GM21526 (cell line): ENCODE measurements at regions not wholly inside any gene's neighbourhood (a gene's known extent, or its start where the extent isn't known, plus 50 kb on each side); places are given as distances from the start of the nearest gene placed in this dataset.

Experiments
- ATAC-seq: cut with Tn5 transposase; IDR thresholded peaks from one replicate; pipeline ENCODE4 v1.9.1; 2021; ENCODE audit warnings: moderate library complexity; ENCODE audit not compliant: unreplicated experiment, low FRiP score

DNA sequence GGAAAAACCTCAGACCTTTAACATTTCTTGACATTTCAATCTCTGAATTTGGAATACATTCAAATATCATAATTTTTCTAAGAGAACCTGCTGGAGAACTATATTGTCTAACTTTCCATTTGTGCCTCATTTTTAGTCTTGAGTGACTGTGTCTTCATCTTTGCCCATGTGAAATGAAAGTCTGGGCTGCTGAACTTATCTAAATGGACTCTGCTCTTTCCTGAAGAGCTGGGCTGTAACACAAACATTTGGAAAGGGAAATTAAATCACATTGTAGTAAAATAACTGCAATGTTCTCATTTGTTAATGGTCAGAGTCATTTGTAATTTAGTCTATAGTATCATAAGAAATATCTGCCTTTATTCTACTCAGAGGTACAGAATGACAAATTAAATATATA, 373.1 kb downstream of the LRIG3 start:
- no peak for ATAC-seq

DNA sequence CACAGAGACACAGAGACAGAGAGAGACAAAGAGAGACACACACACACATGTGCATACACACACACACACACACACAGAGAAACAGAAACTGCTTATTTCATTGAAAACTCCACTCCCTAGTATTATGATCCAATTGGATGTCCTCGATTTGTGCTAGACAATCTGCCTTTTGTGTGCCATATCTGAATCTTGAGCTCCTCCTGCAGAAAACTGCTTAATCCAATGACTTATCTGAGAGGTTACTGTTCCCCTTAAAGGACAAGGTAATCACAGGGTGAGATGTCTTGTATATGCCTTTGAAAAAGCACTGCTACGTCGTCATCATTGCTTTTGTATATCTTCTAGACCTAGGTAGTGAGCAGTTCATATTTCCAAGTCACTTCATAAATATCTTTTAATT, 371.5 kb downstream of the LRIG3 start:
- ATAC-seq = no peak

DNA sequence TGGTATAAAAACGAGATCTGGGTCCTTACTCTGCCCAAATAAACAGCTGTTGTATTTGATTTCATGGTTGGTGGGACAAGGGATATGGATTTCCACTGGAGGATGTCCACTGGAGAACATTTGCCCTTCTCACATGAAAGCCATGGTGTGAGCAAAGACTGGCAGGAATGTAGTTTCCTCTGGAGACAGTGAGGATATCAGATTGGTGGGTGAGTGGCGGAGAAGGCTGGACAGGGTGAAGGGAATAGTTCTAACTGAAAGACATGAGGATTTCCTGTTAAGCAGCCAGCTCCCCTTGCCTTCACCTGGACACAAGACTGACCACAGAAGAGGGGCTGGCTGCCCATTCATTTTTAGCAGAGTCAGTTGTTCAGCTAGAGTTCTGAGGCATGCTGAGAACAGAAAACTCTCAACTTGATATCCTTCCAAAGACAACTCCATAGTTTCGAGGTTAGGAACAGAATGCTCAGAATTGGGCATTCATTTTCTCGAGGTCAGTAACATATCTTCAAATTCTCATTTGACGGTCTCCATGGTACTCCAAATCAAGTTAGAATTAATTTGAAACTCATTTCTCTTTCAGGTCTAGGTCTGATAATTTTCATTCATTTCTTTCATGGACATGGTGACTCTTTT, 365.7 kb downstream of the LRIG3 start:
- ATAC-seq = no peak

DNA sequence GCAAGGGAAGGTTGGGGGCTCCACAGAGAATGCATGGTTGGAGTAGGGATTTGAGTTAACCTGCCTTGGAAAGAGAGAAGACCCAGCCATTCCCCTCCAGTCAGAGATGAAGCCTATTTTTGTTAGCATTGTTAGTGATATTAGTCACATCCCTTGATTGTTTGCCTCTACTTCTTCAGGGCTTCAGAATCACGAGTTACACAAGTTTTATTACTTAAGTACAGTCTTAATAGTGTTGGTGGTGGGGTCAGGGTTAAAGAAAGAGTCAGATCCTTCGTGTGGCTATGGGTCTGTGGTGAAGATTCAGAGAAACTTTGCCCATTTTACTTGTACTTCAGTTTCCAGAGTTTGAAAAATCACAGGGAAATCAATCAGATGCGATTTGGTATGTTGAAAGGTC, 363.1 kb downstream of the LRIG3 start:
- ATAC-seq = no peak

DNA sequence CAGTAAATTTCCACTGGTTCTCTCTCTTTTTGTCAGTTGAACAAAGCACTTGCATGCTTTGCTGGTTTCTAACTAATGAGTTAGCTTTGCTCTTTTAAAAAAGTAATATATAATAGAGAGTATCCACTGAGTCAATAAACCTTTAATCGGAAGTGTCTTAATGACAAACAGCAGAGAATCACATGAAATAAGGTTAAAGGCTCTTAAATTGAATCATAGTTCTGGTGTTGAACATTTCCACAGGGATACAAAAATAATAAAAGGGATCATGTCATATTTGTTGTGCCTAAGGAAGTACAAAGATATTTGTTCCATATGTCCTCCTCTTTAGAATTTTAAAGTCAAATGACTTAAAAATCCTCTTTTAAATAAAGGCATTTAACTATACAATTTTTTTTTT, 362.6 kb downstream of the LRIG3 start:
- ATAC-seq = no peak

DNA sequence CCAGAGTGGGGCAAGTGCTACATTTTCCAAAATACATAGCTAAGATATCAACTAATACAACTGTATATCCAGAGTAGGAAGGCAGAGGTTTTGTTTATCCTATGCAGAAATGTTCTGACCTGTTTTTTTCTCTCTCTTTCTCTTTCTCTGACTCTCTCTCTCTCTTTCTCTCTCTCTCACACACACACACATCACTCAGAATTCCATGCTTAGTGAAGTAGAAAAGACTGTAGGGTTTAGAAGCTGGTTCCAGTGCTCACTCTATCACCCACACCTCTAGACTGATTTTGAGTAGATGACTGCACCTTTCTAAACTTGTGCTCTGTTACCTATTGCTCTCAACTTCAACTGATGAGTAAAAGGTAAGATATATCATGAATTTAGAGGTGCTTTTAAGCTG, 356.7 kb downstream of the LRIG3 start:
- ATAC-seq = no peak

DNA sequence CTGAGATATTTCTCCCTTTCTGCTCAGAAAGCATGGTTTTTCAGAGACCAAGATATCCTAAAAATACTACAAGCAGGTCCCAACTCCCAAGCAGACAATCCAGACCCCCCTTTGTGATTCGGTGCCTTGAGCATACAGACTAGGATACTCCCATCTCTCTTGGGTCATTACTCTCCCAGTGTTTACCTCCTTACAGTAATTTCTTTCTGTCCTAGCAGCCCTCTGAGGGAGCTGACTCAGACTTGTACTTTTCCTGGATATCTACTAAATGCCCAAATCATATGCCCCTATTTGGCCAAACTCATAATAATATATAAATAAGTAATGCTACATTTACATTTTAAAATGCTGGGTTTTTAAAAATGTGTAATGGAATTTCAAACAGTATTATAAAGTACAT, 355.6 kb downstream of the LRIG3 start:
- no peak for ATAC-seq

DNA sequence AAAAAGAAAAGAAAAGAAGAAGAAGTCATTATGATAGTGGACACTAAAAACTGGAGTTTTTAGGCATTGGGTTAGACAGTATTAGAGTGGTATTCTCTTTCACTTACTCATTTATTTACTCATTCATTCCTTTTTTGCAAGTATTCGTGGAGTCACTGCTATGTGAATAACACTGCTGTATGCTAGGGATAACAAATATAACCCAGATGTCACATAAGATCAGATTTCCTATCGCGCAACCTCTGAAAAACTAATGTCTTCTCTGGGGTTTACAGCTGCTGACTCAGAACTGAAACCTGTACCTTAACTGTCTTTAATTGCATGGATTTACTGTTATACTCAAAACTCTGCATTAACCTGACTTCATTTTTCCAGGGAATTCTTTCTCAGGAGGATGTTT, 353.7 kb downstream of the LRIG3 start:
- no peak for ATAC-seq

DNA sequence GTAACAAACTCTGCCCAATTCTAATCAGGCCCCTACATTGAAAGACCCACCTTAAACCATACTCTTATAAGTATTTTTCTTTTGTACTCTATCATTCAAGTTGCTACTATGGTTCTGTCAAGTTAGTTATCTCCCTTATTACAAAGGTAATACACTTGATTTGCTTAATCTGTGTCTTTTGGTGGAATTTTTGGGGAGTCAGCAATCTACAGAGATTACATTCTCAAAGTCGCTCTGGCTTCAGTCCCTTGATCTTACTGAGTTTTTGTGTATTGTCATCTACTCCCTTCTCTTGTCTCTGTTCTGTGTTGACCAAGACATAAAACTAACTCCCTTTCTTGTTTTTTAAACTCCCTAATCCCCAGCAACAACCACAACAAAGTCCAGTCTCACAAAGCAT, 353.1 kb downstream of the LRIG3 start:
- no peak for ATAC-seq

DNA sequence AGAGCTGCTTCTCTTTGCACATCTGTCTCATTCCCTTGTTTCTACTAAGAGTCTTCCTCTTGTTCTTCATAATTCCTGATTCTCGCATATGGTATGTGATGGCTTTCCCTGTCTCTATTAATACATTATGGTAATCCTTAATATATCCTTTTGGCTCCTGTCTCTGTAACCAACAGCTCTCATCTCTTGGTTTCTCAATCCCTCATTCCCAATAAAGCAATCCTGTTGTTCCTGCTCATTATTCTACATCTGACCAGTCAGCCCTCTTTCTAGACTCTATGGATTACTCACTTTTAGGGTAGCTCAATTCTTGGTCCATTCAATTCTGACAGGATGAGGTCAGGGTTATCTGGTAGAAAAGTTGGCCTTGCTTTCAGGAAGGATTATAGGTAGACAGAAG, 349.9 kb downstream of the LRIG3 start:
- ATAC-seq = no peak

DNA sequence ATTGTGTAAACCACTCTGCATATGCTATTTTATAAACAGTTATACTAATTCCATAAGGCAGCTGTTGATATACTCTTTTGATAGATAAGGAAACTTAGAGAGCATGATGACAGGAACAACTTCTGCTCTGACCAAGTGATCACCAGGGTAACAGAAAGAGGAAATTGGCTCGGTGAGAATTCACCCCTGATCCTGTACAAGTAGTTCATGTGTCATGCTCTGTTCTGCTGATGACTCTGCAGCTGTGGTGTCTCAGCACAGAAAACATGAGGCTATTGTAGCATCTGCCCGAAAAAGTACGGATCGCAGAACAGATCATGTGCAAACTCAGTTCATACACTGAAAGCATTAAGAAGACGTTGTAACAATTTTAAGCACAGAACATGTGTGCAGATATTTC, 345.0 kb downstream of the LRIG3 start:
- ATAC-seq = no peak

DNA sequence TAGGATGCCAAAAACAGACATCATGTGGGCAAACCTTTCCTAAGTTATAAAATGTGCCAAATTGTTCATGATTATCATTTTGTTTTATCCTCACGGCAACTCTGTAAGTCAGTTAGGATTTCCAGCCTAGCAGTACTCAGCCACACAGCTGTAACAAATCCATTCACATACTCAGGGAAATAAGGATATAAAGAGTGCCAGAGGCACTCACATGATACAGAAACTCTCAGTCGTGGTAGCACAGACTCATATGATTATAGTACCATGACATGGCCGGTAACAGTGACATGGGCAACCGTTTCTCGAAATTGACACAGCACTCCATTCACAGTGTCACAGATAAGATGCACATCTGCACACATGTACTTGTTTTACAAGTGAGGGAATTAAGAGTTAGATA, 344.2 kb downstream of the LRIG3 start:
- no peak for ATAC-seq

DNA sequence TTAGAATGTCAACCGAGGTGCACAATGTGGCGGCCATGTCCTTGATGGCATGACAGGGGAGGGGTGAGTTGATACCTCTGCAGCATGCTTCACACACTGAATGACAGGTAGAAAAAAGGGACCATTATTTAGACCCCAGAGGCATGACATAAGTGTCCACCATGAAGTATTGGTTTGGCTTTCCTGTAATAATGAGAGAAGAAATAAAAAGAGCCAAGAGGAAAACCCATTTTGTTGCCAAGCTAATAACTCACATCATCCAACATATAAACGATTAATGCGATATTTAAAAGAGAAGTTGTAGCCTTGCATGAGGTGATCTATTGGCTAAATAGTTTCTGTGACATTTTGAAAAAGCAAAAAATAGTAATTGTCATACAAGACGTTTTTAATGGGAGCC, 343.4 kb downstream of the LRIG3 start:
- no peak for ATAC-seq

DNA sequence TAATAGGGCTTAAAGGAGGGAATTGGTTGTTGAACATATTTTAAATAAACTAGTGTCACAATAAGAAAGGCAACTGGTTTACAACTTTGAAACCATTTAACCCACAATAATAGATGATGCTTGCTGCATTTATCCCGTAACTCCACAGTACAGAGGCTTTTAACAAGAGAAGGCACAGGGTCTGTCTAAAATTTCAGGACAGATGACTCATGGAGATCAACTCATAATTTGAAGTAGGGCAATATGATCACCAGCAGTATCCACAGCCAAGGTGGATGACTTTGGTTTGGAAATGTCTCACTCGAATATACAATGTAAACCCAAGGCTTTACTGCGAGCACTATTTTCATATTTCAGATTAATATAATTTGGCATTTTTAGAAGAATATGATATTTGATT, 340.2 kb downstream of the LRIG3 start:
- ATAC-seq = no peak

DNA sequence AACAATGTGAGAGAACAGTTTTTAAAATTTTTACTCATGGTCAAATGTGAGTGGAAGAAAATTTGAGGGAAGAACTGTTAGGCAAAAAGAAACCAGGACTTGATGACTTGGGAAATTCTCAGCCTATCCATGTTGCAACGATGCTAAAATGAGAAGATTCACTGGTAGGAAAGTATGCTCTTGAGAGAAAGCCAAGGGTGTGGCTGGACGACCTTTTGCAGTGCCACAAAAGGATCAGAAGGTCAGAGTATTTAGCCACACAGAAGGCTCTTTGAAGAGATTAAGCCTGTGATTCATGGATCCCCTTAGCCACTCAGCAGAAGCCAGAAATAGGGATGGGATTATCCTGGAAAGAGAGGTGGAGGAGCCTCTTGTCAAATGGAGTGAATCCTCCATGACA, 336.8 kb downstream of the LRIG3 start:
- ATAC-seq = no peak

DNA sequence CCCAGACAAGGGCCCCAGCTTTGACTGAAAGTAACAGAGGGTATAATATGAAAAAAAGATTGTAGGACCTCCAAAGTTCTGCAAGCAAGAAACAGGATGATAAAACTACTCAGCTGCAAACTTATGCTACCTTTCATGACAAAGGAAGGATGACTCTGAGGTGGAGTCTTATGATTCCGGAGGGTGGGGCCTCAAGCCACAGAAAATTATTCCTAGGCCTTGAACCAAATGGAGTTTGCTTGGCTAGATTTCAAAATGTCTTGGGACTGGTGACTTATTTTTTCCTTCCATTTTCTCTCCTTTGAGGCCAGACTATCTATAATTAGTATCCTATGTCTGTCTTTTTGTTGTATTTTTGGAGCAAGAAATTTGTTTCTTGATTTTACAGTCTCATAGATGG, 336.4 kb downstream of the LRIG3 start:
- no peak for ATAC-seq

DNA sequence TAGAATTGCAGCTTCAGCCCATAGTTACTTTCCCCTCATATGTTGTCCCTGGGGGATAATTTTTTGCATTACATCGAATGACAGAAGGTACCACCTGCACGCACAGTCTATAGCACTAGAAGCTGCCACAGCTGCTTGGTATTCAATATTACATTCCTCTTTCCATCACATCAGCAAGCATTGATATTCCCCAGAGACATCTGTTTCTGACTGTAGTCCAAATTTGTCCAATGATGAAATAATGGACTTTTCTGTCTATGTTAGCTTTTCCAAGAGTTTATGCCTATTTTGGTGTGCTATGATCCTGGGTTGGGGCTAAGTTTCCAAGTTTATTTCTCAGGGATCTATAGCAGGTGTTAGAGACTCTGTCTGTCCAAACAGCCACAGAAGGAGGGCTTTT, 335.4 kb downstream of the LRIG3 start:
- ATAC-seq = no peak

DNA sequence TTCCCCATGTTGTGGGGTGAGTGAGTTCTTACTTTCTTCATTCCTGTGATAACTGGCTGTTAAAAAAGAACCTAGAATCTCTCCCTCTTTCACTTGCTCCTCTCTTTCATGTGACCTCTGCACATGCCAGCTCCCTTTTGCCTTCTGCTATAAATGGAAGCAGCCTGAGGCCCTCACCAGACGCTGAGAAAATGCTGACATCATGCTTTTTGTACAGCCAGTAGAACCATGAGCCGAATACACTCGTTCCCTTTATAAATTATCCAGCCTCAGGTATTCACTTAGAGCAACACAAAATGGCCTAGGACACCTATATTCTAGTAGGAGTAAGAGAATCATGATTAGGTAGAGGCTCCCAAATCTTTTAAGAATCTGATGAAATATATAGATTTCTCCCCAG, 333.5 kb downstream of the LRIG3 start:
- ATAC-seq = no peak

DNA sequence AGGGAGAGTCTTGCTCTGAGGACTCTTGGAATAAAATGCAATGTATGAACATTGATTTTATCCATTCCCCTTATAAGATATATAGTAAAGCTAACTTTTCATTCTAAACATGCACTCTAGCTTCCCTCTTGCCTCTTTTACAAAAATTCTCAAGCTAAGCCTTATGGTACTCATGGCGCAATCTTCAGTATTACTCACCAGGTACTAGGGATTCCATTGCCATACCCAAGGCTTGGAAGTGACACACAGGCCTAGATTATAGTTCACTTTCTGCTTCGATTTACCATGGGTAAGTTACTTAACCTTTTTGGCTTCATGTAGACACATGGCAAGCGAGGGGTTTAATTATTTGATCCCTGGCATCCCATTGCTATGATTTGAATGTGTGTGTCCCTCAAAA, 331.5 kb downstream of the LRIG3 start:
- no peak for ATAC-seq

DNA sequence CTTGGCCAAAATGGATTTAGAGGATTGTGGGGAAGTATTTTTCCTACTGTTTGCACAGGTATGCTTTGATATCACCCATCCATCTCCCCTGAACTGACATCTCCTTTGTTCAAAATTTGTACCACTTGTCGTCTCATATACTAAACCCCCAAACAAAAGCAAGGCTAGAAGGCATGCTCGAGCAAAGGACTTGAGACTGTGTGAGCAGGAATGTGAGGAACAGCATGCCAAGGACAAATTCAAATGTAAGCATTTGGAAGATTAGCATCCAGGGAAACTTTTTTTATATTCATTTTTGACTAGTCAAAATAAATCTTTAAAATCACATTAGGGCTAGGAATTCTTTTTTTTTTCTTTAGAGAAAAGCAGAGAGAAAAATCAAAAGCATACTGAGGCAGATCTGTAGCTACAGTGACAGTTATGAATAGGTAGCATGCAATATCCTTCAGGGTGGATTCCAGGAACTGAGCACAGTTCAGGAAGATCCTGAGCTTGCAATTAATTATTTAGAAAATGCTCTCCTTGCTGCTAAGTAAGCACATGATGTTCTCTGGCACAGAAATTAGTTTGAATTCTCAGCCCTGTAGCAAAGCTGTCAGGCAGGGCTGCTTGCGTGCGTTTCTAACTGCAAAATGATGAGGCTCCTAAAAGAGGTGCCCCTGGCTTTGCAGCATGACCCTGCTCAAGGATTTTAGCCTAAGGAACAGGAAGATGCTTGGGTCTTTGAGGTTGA, 327.7 kb downstream of the LRIG3 start:
- ATAC-seq = no peak

DNA sequence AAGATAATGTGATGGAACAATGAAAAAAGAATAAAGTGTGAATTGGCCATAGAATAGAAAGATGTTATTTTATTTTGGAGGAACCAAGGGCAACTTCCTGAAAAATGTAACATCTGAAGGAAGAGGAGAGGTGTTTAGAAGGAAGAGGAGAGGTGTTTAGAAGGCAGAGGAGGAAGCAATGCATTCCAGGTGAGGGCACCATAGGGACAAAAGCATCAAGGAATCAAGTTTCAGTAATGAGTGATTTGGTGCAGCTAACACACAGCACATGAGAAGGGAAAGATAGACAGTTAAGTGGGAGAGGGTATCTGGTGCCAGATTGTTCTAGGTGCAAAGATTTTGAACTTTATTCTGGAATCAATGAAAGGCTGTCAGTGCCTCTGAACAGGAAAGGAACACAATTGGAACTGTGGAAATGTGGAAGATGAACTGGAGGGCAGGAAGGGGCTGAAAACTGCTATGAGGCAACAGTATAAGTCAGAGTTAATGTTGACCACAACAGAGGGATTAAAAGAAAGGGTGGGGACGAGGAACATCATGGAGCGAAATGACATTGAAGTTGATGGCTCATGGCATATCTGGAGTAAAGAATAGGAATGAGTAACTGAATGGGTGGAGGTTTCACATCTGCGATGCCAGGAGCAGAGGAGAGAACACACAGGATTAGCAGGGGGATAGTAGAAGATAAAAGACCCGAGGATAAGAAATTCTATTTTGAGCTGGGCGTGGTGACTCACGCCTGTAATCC, 326.6 kb downstream of the LRIG3 start:
- no peak for ATAC-seq

DNA sequence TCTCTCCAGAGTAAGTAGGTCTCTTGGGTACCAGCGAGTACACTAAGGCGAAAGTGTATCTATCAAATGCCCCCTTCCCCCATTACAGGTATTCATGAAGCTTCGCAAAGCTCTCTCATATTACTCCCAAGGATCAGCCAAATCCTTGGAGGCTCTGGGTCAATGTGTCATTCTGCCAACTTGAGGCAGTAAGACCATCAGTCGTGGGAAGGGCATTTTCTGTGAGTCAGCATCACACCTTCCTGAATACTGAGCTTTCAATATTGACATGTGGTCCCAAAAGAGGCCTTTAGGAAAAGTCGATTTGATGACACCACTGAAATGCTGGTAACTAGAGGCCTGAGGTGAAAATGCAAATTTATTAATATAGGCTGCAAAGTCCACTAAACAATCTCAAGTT, 323.9 kb downstream of the LRIG3 start:
- no peak for ATAC-seq
